K562 (cell line): ENCODE measurements at regions not wholly inside any gene's neighbourhood (a gene's known extent, or its start where the extent isn't known, plus 50 kb on each side); places are given as distances from the start of the nearest gene placed in this dataset.

Experiments used
- KDM4B ChIP-seq, 2 experiments: fragments of 450-650 bp in 1 of 2; sonication (generic) in 1 of 2; IDR thresholded peaks; 2 replicates each; pipeline ENCODE4 v1.6.1; 2016 to 2017; ENCODE audit warnings: borderline replicate concordance in 2 of 2, antibody characterized with exemption in 1 of 2, low read depth in 1 of 2, mild to moderate bottlenecking in 1 of 2
- RFX5 ChIP-seq: IDR thresholded peaks from 2 replicates; pipeline ENCODE4 v1.6.1; 2011; ENCODE audit warnings: low read depth, mild to moderate bottlenecking, improper control_type of control experiment, low read length
- SP1 ChIP-seq: sonication (generic); formaldehyde crosslinking; IDR thresholded peaks from 2 replicates; pipeline ENCODE4 v1.8.1; 2022; ENCODE audit warnings: mild to moderate bottlenecking, missing genetic modification reagents

DNA sequence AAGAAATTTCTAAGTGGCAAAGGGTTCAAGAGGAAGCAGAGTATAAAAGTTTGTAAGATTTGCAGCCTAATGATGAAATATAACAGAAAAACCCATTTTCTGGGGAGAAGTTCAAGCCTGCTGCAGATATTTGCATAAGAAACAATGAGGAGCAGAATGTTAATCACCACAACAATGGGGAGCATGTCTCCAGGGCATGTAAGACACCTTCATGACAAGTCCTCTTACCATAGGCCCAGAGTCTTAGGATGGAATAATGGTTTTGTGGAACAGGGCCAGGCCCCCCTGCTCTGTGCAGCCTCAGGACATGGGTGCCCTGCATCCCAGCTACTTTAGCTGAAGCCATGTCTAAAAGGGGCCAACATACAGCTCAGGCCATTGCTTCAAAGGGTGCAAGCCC, 809.0 kb upstream of the SLITRK5 start:
- no peak for TF ChIP-seq RFX5
- no peak for TF ChIP-seq SP1
- TF ChIP-seq KDM4B (IDR thresholded peaks at IDR 0.05; ENCODE audit: borderline replicate concordance in 2 of 2, low read depth in 1 of 2) = no peak
